HT1080 (cell line): ENCODE measurements at regions not wholly inside any gene's neighbourhood (a gene's known extent, or its start where the extent isn't known, plus 50 kb on each side); places are given as distances from the start of the nearest gene placed in this dataset.
A peak's percentile ranks its signal among the peaks of the same experiment; 100 is the strongest.
"Not testable (repeated sequence)": the region's sequence is repeated elsewhere in the genome, so short reads cannot be mapped to it uniquely, and the experiment has no call there.

ENCODE experiments used
- DNase-seq: peaks from one replicate; pipeline ENCODE4 v3.0.0-alpha.2; 2015; ENCODE audit warnings: low read depth

DNA sequence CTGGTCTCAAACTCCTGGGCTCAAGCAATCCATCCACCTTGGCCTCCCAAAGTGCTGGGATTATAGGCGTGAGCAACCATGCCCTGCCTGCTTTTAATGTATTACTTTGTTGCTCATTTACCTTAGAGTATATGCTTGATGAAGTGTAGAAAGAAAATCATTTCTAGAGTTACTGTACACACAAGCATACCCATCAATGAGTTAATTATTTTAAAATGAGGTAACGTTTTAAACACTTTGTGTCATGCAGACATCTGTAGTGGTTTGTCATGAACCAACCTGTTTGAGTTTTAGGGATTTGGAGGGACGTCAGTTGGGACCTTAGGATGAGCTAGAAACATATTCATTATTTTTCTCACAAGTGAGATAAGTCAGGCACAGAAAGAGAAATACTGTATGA, 332.4 kb upstream of the IGF1R start:
- no peak for DNase-seq

DNA sequence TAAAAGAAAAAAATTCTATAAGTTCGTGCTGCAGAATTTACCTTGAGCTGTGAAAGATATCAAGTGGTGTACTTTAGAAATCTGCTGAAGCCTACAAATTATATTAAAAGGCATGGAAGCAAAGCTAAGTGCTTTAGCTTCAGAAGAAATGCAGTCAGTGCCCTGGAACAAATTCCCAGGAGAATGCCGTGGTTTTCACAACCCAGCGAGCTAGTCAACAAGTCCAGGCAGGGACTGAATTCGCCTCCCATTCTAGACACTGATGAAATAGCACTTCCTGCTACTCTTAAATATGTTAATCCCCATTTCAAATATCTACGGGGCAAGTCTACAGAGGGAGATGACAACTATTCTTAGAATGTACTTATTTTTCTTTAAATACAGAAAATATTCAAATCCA, 326.4 kb upstream of the IGF1R start:
- DNase-seq = no peak

DNA sequence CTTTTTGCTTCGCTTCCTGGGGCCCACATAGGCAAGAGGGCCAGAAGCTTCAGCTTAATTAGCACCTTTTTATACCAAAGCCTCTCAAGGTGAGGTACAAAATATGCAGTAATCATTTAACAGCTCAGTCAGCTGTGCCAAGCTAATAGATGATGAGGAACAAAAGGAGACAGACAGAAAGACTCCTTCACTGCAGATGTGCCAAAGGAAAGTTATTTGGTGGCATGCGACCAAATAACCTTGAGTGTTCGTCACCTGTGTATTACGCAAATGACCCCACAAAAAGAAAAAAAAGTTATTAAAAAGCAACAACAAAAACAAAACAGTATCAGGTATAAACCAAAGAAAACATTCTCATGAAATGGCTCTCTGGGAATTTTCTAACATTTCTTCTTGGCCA, 325.8 kb upstream of the IGF1R start:
- no peak for DNase-seq

DNA sequence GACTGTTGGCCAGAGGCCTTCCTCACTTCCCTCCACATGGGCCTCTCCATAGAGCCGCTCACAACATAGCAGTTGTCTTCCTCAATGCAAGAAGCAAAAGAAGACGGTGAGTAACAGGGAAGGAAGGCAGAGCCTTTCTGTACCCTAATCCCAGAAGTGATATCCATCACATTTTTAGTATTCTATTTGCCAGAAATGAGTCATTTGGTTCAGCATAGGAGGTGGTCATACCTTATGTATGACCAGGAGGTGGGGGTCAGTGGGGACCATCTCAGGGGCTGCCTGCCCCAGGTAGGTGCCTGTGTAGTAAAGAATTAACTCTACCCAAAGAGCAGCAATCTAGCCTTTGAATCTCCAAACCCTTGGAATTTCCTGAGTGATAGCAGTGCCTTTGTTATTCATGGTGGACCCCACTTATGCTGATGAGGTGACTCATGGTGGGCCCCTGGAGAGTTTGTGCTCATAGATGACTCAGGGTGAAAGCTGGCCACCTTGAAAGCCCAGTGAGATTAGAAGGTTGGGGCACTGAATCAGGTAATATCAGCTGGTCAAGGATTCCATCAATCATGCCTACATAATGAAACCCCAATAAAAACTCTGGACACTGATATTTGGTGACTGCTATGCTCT, 323.9 kb upstream of the IGF1R start:
- peak; percentile 23 for DNase-seq

DNA sequence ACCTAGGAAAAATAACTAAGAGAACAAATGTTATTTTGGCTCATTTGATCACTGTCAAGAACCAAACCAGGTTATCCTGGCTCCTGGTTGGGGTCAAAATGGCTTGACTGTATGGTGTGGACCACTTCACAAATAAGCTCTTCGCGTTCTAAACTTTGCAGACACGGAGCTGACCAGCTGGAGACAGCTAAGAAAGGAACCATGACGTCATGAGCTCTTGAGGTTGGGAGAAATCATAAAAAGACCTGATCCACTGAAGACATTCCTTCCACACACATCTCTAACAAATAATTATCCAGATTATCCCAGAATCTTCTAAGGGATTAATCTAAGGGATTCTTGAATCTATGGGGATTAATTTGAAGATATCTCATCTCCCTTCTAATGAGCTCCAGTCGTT, 321.5 kb upstream of the IGF1R start:
- no peak for DNase-seq

DNA sequence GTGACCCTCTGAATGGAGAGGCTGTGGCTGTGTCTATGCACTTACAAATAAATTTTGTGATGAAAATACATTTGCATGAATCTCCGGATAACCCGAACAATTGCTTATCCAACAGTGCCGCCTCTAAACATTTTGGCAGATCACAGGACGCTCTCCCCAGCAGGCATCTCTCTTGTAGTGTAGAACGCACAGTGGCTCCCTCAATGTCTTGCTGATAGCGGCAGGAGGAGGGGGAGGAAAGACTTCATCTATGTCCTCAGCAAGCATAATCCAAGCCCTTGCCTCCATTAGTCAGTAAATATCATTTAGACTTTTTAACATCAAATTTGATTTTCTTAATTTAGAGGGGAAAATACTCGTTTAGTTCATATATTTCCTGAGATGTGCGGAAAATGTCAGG, 318.1 kb upstream of the IGF1R start:
- no peak for DNase-seq

DNA sequence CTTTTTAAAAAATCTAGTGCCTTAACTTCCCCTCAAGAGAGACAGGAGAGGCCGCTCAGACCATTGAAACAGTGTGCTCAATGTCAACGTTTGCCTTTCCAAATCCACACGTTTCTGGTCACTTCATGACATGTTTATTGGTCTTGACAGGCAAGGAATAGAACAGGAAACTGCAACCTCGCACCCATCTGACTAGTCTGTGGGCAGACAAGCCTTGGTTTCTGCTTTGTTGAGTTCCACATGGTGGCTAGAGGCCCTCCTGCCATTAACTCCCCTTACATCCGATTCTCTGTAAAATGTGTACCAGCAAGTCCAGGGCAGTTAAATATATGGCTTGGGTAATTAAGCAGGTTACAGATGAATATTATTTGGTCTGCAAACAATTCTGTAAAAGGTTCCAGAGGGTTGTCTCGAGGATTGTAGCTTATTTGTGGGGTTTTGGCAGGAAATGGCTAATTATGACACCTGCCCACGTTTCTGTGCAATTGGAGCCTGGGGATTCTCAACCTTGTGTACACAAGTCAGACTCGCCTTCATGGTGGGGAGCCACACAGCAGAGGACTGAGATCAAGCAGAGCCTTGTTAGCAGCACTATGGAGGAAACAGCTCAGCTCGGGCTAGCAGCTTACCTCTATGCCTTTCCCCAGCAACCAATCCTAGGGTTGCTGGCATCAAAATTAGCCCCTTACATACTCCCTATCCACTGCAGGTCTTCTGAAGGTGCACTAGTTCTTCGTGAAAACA, 317.5 kb upstream of the IGF1R start:
- no peak for DNase-seq

DNA sequence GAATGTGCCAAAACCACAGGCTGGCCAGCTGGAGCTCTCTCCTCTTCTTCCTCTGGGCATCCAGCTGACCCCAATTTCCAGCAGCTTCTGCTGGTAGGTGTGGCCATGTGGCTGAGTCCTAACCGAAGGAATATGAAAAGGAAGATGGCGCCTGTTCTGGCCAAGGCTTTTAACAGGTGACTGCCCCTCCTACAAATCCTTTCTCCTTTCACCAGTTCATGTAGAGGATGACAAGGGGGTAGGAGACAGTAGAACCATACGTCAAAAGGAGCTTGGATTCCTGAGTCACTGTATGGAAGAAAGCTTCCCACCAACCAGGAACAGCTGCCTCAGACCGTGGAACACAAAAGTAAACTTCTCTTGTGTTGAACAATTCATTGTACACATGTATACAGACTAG, 316.7 kb upstream of the IGF1R start:
- DNase-seq = no peak

DNA sequence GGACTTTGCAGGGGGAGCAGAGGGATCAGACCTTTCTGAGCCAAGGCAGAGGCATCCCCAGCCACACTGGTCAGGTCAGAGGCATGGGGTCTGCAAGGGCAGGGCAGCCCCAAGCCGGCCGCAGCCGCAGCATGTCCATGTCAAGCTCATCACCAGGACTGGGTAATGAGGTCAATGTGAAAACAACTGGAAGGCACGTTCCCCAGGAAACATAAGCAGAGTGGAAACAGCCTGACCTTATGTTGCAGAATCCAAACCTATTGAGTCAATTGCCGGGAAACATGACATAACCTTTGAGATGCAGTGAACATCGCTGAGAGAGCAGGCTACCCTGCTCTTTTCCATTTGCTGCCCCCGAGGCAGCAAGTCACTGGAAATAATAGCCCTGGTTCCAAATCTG, 315.1 kb upstream of the IGF1R start:
- no peak for DNase-seq

DNA sequence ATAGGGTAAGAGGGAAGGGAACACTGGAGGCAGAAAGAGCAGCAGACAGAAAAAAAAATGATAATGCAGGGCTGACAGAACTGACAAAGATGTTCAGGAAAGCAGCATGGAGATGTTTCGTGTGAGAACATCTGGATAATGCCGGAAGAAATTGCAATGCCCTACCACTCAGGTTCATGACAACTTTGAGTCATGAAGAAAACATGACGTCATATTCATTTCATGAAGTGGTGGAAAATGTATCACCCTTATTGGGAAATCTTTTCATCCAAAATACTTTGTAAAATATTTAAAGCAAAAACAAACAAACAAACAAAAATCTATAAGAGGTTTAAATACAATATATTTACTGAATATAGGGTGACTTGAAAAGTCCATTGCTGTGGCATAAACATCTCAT, 305.4 kb upstream of the IGF1R start:
- DNase-seq = no peak

DNA sequence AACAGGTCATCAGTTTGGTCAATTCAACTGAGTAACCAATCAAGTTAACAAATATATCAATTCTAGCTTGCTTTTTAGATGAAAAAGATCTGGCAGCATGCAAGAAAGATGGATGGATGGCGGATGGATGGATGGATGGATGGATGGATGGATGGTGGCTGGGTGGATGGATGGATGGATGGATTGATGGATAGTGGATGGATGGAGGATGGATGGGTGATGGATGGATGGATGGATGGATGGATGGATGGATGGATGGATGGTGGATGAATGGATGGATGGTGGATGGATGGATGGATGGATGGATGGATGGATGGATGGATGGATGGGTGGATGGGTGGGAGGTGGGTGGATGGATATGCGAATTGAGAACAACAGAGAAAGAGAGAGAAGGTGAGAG, 303.7 kb upstream of the IGF1R start:
- DNase-seq = no peak

DNA sequence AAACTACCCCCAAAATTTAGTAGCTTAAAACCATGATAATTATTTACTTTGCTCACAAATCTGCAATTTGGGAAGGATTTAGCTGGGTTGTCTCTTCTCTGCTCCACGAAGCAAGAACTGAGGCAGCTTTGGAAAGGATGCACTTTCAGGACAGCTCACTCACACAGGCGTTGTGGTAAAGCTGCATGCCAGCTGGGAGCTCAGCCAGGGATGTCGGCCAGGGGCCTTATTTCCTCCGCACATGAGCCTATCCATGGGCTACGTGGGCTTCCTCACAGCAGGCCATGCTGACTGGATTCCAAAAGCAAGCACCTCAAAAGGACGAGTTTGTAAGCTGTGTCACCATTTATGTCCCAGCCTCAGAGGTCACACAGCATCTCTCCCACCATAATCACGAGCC, 301.3 kb upstream of the IGF1R start:
- peak; percentile 13 for DNase-seq

DNA sequence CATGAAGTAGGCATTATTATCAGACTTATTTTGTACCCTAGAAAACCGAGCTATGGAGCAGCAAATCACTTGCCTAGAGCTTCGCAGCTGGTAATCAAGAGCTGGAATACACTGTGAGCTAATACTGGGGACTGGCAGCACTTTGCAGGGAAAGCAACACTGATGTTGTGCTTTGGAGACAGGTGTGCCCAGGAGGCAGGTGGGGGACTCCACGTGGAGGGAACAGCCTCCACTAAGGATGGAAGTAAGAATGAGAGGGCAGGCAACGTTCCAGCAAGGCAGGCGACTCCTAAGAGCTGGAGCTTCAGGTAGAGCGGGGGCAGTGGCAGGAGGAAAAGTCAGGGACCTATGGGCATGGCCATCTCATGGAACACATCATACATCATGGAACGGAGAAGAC, 300.5 kb upstream of the IGF1R start:
- DNase-seq = no peak

DNA sequence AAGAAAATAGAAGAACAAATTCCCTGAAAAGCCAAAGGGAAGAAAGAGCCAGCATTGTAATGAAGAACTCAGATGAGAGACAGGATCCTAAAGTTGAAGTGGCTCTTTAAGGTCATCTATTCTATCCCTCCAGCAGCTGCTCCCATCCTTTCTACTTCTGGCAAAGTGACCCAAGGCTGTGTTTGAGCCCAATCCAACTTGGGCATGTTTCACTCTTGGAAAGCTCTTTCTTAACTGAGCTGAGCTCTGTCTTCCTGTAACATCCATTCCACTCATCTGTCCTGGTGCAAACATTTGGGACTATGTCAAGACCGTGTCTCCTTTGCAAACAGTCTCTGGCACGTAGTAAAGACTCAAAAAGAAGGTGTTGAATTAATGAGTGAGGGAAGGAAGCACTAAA, 298.1 kb upstream of the IGF1R start:
- DNase-seq = no peak

DNA sequence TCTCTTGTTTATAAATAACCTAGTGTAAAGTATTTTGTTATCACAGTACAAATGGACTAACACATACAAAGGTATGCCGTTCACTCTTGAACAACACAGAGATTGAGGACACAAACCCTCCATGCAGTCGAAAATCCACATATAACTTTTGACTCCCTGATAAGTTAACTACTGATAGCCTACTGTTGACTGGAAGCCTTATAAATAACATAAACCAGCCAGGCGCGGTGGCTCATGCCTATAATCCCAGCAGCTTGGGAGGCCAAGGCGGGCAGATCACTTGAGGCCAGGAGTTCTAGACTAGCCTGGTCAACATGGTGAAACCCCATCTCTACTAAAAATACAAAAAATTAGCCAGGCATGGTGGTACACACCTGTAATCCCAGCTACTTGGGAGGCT, 290.1 kb upstream of the IGF1R start:
- not testable (repeated sequence) for DNase-seq

DNA sequence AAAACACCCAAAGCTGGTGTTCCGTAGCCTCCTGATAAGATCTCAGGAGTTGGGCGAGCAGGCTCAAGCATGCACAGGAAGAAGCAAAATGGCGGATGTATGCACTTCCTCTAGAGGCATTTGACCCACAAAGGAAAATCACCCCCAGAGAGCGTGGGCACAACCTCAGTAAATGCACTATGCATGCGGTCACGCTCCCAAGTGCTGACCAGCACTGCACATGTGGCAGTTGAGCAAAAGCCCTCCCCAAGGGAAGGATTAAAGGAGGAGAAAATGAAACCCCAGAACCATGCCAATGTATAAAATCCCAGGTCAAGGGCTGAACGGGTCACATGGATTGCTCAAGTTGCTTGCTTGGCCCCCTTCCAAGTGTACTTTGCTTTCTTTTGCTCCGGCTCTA, 289.4 kb upstream of the IGF1R start:
- DNase-seq = no peak

DNA sequence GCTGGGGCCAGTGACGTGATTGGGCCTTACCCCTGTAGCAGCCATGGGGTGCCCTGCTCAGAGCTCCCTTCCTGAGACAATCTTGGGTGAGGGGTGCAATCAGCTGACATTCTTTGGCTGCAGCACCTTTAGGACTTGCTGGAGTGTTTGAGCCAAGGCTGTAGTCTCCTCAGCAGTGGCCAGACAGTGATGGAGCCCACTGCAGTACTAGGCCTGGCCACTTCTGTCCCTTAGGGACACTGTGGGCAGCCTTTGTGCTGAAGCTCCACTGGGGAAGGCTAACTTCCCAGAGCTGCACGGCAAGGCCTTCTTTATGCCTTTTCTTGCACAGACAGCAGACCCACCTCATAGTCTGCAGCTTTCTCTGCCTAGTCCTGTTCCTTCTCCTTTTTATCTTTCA, 284.9 kb upstream of the IGF1R start:
- DNase-seq = no peak

DNA sequence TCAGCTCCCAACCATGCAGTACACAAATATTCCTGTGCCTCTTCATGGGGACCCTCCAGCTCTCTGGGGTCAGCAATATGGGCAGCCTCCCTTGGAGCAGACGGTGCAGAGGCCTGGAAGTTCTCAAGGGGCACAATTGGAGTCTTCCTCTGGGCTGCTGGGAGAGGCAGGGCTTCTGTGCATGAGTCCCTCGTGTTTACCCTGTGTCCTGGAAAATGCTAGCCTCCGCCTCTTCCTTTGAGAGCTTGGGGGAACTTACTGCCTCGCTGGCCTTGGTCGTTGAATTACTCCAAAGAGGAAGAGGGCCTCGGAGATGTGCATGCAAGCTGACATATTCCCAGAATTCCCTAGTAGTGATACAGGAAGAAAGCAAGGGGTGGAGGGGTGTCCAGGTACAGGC, 284.4 kb upstream of the IGF1R start:
- no peak for DNase-seq

DNA sequence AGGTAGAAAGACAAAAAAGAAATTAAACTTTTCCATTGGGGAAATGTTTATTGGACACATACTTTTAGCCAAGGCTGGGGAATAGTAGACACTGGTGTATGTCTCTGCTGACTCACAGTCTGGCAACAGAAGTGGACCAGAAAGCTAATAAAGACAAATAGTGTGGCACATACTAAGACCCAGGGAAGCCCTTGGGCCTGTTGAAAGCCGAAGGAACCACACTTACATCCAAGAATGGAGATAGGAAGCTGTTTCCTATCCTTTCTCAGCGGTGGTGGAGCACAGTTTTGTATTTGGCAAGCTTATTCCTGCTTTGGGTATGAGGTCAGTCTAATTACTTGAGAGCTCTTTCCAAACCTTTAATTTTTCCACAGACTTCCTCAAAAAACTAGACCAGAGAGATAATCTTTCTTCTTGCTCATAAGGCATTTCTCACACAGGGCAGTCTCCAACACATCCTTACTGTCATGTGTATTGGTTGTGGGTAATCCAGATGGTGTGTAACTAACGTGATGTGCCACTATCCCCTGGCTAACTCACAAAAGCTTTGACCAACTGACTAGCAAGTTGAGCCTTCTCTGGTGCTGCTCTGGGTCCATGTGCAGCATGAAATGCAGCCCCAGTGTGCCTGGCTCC, 279.1 kb upstream of the IGF1R start:
- no peak for DNase-seq

DNA sequence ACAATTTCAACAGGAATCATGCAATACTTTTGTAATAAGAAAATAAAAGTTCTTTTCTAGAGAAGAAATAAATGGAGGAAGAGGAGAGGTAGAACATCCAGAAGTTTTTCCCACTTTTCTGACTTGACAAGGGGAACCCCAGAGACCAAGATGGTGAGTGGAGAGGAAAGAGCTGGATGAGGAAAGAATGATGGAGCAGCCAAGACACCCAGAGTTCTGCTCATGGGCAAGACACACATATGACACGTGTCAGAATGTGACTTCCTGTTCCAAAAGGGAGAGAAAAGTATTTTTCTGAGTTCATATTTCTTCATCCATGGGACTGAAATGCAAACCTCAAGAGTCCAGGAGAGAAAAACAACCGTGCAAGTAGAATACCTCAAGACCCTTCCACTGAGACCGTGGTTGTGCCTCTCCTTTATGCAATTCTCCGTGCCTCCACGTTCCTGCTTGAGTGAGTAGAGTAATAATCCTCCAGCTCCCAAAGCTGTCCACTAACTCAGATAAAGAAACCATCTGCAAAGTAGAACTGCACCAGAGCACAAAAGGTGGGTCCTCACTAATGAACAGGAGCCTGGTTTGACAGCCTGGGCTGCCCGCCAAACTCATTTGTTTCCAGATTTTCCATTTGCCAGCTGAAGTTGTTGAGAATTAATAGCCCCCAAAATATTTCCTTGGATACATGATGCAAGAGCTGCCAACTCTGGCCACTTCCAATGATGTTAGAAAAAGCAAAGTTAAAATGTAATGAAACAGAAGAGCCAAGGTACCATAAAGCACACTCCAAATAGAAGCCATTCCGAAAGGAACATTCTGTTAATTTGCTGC, 272.6 kb upstream of the IGF1R start:
- no peak for DNase-seq

DNA sequence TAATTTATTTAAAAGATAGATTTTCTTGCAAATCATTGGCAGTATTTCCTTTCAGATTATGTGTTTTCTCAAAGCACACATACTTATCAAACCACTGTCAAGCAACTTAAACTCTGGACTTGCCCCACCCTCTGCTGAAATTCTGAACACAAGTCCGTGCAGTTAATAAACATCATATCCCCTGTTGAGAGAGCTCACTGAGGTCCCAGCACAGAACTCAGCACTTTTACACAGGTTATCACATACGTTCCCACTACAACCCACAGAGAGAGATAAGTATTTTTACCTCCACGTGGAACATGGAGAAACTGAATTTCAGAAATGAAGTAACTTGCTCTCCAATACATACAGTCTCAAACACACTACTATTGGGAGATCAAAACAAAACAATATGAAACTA, 267.6 kb upstream of the IGF1R start:
- DNase-seq = no peak

DNA sequence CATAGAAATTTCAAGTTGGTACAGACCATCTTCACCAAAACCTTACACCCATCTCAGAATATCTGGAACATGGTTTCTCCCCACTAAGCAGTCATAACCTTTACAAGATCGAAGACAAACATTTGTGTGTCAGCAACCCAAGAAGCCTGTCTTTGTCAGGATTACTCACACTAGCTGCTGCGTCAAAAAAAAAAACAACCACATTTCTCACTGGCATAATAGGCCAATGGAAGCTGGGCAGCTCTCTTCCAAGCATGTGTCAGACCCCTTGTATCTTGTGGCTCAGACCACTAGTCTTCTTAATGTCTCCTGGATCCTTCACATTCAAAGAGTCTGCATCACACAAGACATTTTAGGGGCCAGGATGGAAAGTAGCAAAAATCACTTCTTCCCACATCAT, 266.9 kb upstream of the IGF1R start:
- DNase-seq = peak; percentile 44
